ENCODE measurements at regions not wholly inside any gene's neighbourhood (a gene's known extent, or its start where the extent isn't known, plus 50 kb on each side); places are given as distances from the start of the nearest gene placed in this dataset.

DNA sequence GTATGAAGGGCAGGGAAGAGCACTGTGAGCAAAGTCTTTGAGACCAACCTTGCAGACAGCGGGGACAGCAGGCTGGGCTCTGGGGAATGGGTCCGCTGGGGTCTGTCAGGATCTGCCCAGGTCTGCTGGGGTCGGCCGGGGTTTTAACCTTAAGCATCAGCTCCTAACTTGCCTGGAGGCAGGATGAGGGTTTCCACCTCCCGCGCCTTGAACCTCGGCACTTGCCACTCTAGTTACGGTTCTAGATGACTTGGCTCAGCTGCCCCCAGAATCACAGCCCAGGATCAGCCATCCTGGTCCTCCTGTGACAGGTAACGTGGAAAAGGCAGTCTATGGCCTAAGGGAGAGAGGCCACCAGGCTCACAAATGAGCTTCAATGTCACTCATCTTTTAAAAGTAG is 50.4 kb upstream of the CACUL1 start:
- TF ChIP-seq, protein P1, sequence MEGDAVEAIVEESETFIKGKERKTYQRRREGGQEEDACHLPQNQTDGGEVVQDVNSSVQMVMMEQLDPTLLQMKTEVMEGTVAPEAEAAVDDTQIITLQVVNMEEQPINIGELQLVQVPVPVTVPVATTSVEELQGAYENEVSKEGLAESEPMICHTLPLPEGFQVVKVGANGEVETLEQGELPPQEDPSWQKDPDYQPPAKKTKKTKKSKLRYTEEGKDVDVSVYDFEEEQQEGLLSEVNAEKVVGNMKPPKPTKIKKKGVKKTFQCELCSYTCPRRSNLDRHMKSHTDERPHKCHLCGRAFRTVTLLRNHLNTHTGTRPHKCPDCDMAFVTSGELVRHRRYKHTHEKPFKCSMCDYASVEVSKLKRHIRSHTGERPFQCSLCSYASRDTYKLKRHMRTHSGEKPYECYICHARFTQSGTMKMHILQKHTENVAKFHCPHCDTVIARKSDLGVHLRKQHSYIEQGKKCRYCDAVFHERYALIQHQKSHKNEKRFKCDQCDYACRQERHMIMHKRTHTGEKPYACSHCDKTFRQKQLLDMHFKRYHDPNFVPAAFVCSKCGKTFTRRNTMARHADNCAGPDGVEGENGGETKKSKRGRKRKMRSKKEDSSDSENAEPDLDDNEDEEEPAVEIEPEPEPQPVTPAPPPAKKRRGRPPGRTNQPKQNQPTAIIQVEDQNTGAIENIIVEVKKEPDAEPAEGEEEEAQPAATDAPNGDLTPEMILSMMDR (IDR thresholded peaks at IDR 0.05; ENCODE audit: insufficient read depth, low read depth, low read length): no peak

DNA sequence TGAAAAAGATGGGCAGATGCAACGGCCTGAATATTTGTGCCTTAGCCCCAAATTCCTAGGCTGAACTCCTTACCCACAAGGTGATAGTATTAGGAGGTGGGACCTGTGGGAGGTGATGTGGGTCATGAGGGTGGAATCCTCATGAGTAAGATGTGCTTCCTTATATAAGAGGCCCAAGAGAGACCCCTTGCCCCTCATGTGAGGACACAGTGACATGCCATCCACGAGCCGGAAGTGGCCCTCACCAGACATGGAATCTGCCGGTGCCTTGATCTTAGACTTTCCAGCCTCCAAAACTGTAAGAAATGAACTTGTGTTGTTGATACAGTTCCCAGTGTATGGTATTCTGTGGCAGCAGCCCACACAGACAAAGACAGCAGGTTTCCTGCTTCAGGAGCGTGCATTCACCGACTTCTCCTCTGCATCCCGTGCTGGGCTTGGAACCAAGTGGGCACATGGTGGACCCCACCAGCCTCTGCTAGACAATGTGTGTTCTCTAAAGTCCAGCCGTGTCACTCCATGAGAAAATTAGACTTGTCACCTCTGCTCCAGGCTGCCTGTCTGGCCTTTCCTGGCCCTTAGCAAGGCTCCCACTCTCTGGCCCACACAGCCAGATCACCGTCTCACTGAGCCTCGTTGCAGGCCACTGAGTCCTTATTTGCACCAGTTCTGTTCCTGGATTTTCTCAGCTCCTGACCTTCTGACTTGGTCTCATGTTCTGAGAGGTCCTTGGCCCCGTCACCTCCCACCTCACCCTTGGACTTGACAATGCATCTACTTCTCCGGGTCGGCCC is 52.9 kb upstream of the CACUL1 start:
- Histone ChIP-seq H3K27me3 (ENCODE audit: control insufficient read depth, insufficient read depth, low read length) (no peaks in the 10 kb centered on the region), H3K36me3 (ENCODE audit: control insufficient read depth, insufficient read depth, low read length) (no peaks in the 10 kb centered on the region), H3K4me3 (ENCODE audit: low read depth, low read length) (no peak overlapping the region)
- TF ChIP-seq, protein P1 (IDR thresholded peaks at IDR 0.05; ENCODE audit: insufficient read depth, low read depth, low read length): no peak
- no peak for DNase-seq (ENCODE audit: low read depth)
- ChIA-PET CTCF (no interaction called here), POLR2A (no interaction called here)

More for the DNA sequence above, 50.4 kb upstream of the CACUL1 start:
- H3K36me3 ChIP-seq (ENCODE audit: control insufficient read depth, insufficient read depth, low read length): no peaks in the 10 kb centered on the region
- CTCF ChIA-PET: no interaction called here
- POLR2A ChIA-PET: no interaction called here
- H3K27me3 ChIP-seq (ENCODE audit: control insufficient read depth, insufficient read depth, low read length): no peaks in the 10 kb centered on the region
- no peak for DNase-seq (ENCODE audit: low read depth)
- no peak overlapping the region for H3K4me3 ChIP-seq (ENCODE audit: low read depth, low read length)

DNA sequence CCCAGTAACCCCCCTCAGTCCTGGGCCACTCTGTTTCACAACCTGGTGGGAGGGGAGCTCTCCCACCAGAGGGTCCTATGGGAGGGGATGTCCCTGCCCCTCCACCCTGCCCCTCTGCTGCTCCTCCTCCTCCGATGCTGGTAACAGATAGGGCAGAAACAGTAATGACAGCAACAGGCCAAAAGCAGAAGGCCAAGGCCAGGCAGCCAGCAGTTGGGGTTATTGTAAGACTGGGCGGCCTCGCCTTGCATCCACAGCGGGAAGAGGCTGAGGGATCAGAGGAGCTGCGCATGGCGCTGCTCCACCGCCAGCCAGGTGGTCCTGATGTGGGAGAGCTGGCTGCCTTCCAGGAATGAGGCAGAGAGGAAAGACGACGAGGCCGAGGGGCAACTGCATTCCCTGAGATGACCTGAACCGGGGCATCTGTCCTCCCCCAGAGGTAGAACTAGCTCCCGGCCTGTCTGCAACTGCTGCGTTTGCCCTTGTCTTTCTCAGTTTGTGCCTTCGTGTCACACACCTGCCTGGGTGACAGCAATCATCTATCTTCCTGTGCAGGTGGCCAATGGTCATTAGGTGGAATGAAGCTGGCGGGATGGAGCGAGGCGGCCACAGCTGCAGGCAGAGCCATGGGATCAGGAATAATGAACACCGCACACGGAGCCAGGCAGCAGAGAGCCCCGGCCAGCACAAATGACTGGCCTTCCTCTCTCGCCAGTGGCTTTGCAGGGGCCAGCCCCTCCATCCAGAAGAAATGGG is 54.0 kb upstream of the CACUL1 start:
- TF ChIP-seq, protein P1 (IDR thresholded peaks at IDR 0.05; ENCODE audit: insufficient read depth, low read depth, low read length): no peak
- Histone ChIP-seq H3K4me3 (ENCODE audit: low read depth, low read length) (no peak overlapping the region), H3K36me3 (ENCODE audit: control insufficient read depth, insufficient read depth, low read length) (no peaks in the 10 kb centered on the region), H3K27me3 (ENCODE audit: control insufficient read depth, insufficient read depth, low read length) (no peaks in the 10 kb centered on the region)
- DNase-seq (ENCODE audit: low read depth): no peak
- CTCF ChIA-PET: no interaction called here
- POLR2A ChIA-PET: no interaction called here

DNA sequence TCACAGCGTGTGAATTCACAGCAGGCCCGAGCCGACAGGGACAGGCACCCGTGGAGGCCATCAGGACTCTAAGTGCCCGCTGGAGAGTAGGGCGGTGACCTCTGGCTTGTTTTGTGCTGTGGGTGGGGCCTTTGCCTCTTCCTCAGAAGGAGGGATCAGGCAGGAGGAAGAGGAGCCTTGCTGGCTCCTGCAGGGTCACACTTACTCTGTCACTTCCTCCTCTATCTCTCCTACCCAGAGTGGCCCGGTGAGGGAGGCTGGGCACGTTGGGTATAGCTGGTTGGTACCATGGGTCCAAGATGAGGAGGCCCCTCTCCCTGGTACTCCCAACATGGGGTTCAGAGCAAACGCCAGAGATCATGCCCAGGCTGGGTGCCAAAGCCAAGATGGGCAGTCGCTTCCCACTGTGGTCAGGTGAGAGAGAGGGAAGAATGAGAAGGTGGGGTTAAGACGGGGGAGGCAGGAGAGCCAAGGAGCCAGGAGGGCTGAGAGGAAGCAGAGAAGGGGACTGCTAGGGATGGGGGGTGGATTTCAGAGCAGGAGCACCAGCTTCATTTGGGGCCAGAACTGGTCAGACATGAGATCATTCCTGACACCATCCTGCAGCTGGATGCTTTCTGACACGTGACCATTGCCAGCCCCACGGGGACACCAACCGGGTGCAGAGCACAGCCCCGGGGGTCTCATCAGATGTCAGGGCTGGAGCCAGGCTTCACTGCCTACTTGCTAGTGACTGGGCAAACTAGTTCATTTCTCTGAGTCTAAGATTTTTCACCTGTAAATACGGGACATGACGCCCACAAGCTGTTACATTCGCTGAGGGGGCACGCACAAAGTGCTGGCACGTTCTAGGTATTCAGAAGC is 54.8 kb upstream of the CACUL1 start:
- DNase-seq (ENCODE audit: low read depth): no peak
- TF ChIP-seq, protein P1 (IDR thresholded peaks at IDR 0.05; ENCODE audit: insufficient read depth, low read depth, low read length): no peak
- POLR2A ChIA-PET: no interaction called here

More for the DNA sequence above, 54.8 kb upstream of the CACUL1 start:
- Histone ChIP-seq H3K36me3 (ENCODE audit: control insufficient read depth, insufficient read depth, low read length) (no peaks in the 10 kb centered on the region), H3K27me3 (ENCODE audit: control insufficient read depth, insufficient read depth, low read length) (no peaks in the 10 kb centered on the region), H3K4me3 (ENCODE audit: low read depth, low read length) (no peak overlapping the region)
- CTCF ChIA-PET: interaction anchor here (1.1 kb wide), 1 partner anchor 9 kb away, joined by 3 read pairs; no protein-coding TSS in a partner anchor

Data from BJ (cell line).